NCI-H345 (cell line): ENCODE measurements at regions not wholly inside any gene's neighbourhood (a gene's known extent, or its start where the extent isn't known, plus 50 kb on each side); places are given as distances from the start of the nearest gene placed in this dataset.
A peak's percentile ranks its signal among the peaks of the same experiment; 100 is the strongest.
"Not testable (repeated sequence)": the region's sequence is repeated elsewhere in the genome, so short reads cannot be mapped to it uniquely, and the experiment has no call there.

Experiments
- DNase-seq: peaks from one replicate; lab custom pipeline; 2025; lab: John Stamatoyannopoulos, UW

- peak; percentile 8 for DNase-seq
These were observed 107.9 kb upstream of the BMAL1 start for GRCh38 chr11:13169709-13170108.

GRCh38 chr11:13174090-13174489, 103.5 kb upstream of the BMAL1 start:
- DNase-seq, result no peak

GRCh38 chr11:13183094-13183825, 94.3 kb upstream of the BMAL1 start:
- DNase-seq, result peak; percentile 31

DNA sequence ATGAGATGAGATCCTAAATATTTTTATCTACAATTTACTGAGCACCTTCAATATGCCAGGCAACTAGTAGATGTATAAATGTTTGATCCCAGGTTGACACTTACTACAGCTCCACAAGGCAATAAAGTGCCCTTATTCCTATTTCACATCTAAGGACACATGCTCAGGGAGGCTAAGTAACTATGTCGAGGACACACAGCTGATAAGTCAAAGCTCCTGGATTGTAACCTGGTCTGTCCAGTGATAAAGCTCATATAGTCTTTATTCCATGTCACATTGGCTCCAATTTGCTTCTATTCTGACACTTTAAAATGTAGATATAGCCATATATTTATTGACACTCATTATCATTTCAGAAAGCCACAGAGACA, 93.8 kb upstream of the BMAL1 start:
- no peak for DNase-seq

DNA sequence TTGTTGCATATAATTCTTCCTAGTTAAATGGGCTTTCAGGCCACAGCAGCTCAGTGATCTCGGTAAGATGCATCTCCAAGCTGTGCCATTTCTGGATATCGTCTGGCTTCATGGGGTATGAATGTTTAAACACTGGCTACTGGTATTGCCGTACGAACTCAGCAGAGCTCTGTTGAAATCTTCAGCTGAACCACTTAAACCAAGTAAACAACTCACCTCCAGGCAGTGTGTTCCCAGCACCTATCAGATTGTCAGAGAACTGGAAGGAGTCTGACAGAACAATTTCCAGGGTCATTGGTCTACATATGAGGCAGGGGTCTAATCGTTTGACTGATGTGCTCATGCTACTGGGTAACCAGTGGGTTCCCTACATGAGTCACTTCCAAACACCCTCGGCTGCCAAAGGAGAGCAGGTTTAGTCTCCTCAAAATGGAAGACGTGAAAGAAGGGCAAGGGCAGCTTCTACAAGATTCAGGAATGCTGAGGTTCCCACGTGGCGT, 93.2 kb upstream of the BMAL1 start:
- no peak for DNase-seq

DNA sequence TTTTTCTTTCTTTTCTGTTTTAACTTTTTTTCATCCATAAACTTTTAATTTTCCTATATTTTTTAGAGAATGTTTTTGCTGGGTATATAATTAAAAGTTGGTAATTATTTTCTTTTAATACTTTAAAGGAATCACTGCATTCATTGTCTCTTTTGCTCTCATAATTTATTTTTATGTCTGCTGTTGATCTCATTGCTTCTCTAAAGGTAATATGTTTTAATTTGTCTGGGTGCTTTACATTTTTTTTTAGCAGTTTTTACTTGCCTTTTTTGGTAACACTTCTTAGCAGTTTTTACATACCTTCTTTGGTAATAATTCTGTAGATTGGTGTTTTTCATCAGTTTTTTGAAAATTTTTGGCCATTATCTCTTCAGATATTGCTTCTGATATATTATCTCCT, 89.4 kb upstream of the BMAL1 start:
- DNase-seq, result no peak

DNA sequence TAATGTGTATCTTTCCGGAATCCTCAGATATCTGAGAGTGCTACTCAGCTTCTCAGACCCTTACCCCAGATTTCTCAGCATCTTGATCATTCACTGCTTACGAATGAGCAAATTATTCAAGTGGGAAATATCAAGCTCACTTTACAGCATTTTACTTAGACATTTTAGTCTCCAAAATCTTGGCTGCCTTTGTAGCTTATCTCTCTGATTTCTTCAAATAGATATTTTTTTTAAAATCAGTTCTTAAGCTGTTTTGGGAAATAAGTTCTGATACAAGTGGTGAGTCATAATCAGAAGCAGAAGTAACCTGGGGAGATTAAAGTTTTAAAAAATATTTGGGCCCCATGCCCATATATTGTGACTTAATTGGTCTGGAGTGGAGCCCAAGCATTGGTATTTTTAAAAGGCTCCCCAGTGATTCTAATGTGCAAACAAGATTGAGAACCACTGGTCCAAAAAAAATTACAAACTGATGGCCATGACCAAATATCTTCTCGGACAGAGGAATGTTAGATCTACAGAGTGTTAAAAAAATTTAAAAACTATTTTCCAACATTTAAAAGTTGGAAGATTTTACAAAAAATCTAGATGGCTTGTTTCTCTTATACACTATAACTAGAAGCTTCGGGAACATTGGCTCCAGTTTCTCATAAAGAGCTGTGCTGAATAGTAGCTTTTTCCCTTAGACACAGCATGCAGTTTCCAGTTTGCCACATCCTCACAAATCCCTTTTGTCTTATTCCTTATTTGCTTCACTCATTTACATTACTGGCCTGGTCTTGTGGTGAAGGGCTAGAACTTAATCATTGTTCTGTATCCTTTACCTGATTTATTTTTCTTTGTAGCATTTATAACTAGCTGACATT, 87.8 kb upstream of the BMAL1 start:
- DNase-seq, result no peak

DNA sequence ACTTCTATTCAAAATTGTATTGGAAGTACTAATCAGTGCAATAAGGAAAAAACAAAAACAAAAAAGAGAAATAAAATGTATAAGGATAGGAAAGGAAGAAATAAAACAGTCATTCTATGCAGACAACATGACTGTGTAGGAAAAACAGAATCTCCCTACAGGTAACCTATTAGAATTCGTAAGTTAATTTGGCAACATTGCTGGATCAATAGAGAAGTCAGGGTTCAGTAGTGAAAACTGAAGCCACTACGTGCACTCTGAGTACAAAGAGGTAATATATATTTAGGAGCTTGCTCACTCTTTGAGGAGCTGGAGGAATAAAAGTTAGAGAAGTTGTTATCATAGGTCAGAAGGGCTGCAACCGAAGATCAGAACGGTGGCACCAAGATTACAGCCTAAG, 84.0 kb upstream of the BMAL1 start:
- DNase-seq, result no peak

GRCh38 chr11:13197374-13197773, 80.2 kb upstream of the BMAL1 start:
- DNase-seq, result not testable (repeated sequence)

- DNase-seq, result no peak
These were observed 72.1 kb upstream of the BMAL1 start for GRCh38 chr11:13205486-13205885.

DNA sequence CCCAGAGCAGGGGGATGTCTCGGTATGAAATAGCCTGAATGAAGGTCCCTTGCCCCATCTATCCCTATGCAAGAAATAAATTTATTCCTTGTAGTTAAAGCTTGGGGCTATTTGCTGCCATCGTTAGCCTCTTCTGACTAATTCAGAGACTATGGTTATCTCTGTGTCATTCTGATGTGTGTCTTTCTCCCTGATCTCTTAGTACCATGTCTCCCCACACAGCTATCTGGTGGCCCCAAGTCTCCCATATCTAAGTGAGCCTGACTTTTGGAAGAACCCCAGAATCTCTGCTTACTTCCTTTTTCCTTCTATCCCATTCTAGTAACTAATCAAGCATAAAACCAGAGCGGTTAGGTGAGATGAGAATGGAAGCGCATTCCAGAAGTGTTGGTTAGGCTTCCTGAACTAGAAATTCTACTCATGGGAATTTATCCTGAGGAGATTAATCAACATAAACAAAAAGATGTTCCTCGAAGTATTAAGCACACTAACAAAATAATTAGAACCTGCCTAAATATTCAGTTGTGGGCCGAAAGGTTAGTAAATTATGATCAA, 71.4 kb upstream of the BMAL1 start:
- no peak for DNase-seq

GRCh38 chr11:13207270-13207664, 70.3 kb upstream of the BMAL1 start:
- DNase-seq, result no peak

- no peak for DNase-seq
These were observed 69.7 kb upstream of the BMAL1 start for GRCh38 chr11:13207665-13208594.

GRCh38 chr11:13208921-13209320, 68.7 kb upstream of the BMAL1 start:
- DNase-seq, result no peak

GRCh38 chr11:13209379-13209778, 68.2 kb upstream of the BMAL1 start:
- no peak for DNase-seq

DNA sequence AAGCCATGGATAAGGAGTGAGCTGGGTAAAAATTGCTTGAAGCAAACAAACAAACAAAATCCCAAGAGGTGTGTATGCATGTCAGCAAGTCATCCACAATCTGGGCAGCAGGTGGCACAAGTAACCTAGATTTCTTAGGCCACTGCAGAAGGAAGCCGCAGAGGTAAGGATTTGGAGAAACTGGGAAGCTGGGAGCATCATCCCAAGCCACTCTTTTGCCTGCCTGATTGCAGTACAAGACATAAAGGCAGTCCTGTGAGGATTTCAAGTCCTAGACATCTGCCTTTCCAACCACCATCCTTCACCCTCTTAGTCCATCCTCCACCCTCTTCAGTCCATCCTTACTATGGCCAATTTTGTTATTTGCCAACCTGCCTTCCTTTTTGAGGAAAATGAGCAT, 67.2 kb upstream of the BMAL1 start:
- DNase-seq, result peak; percentile 69

GRCh38 chr11:13214276-13214675, 63.3 kb upstream of the BMAL1 start:
- no peak for DNase-seq

DNA sequence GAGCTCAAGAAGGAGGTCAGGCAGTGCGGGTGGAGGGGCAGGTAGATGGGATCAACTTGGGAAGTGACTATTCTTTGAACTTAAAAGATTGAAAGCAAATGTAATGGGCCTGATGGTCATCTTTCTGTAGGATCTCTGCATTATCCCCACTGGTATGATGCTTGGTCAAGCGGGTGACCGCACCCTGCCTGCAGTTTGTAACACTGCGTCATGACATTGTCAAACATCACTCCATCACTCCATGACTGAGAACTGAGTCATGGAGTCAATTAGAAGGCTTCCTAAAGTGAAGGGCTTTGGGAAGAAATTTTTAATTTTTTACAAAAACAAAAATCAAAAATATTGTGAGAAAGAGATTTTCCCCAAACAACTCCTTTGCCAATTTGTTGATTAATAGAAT, 62.4 kb upstream of the BMAL1 start:
- no peak for DNase-seq

GRCh38 chr11:13216019-13216710, 61.4 kb upstream of the BMAL1 start:
- no peak for DNase-seq

GRCh38 chr11:13216711-13217075, 60.9 kb upstream of the BMAL1 start:
- no peak for DNase-seq

GRCh38 chr11:13218685-13219084, 58.9 kb upstream of the BMAL1 start:
- DNase-seq, result not testable (repeated sequence)
